Prostate gland (tissue), 2 donors: ENCODE measurements at regions not wholly inside any gene's neighbourhood (a gene's known extent, or its start where the extent isn't known, plus 50 kb on each side); places are given as distances from the start of the nearest gene placed in this dataset.

Experiments
- CTCF ChIP-seq, 4 experiments: fragments of 200-600 bp in 2 of 4; fragments of 450-650 bp in 2 of 4; sonication (generic) in 2 of 4; IDR thresholded peaks; 1 replicate in 3 of 4; 2 replicates in 1 of 4; pipeline ENCODE4 v1.5.1; 2016 to 2019; ENCODE audit warnings: antibody characterized with exemption in 4 of 4, mild to moderate bottlenecking in 2 of 4, moderate library complexity in 2 of 4
- POLR2A ChIP-seq: fragments of 450-650 bp; IDR thresholded peaks from one replicate; pipeline ENCODE4 v1.6.1; 2016; ENCODE audit warnings: antibody characterized with exemption, mild to moderate bottlenecking

GRCh38 chr7:85600395-85600794, 413.5 kb upstream of the SEMA3D start:
- no peak for TF ChIP-seq POLR2A
- no peak for TF ChIP-seq CTCF (IDR thresholded peaks at IDR 0.05)
